HG02642 (cell line): ENCODE measurements at regions not wholly inside any gene's neighbourhood (a gene's known extent, or its start where the extent isn't known, plus 50 kb on each side); places are given as distances from the start of the nearest gene placed in this dataset.

Source experiments
- ATAC-seq: cut with Tn5 transposase; IDR thresholded peaks from one replicate; pipeline ENCODE4 v1.9.1; 2021; ENCODE audit warnings: mild to moderate bottlenecking; ENCODE audit not compliant: unreplicated experiment, poor library complexity

- ATAC-seq: no peak
Observed at GRCh38 chr7:124692425-124692824, 73.2 kb downstream of the GPR37 start.

GRCh38 chr7:124690840-124691239 is 74.8 kb downstream of the GPR37 start:
- ATAC-seq: no peak

GRCh38 chr7:124689931-124690330 is 75.7 kb downstream of the GPR37 start:
- ATAC-seq: no peak

GRCh38 chr7:124689523-124689922 is 76.1 kb downstream of the GPR37 start:
- ATAC-seq: no peak

GRCh38 chr7:124688991-124689390 is 76.6 kb downstream of the GPR37 start:
- ATAC-seq: no peak

- ATAC-seq: no peak
Observed at GRCh38 chr7:124686543-124687171, 78.9 kb downstream of the GPR37 start.

GRCh38 chr7:124681946-124682345 is 83.6 kb downstream of the GPR37 start:
- ATAC-seq: no peak

- ATAC-seq: no peak
Observed at GRCh38 chr7:124680304-124680703, 85.3 kb downstream of the GPR37 start.

GRCh38 chr7:124679586-124680225 is 85.9 kb downstream of the GPR37 start:
- no peak for ATAC-seq

GRCh38 chr7:124679146-124679545 is 86.4 kb downstream of the GPR37 start:
- ATAC-seq: no peak

- ATAC-seq: no peak
Observed at GRCh38 chr7:124674451-124674850, 91.1 kb downstream of the GPR37 start.

- no peak for ATAC-seq
Observed at GRCh38 chr7:124672011-124672410, 93.6 kb downstream of the GPR37 start.

GRCh38 chr7:124667312-124668153 is 98.1 kb downstream of the GPR37 start:
- no peak for ATAC-seq

- no peak for ATAC-seq
Observed at GRCh38 chr7:124662937-124663336, 102.7 kb downstream of the GPR37 start.

- ATAC-seq: no peak
Observed at GRCh38 chr7:124662372-124662771, 103.2 kb downstream of the GPR37 start.

- ATAC-seq: no peak
Observed at GRCh38 chr7:124655990-124656389, 109.6 kb downstream of the GPR37 start.

GRCh38 chr7:124652237-124652636 is 113.4 kb downstream of the GPR37 start:
- ATAC-seq: no peak

GRCh38 chr7:124651136-124651535 is 114.5 kb downstream of the GPR37 start:
- ATAC-seq: no peak

- no peak for ATAC-seq
Observed at GRCh38 chr7:124649397-124650014, 116.1 kb downstream of the GPR37 start.

GRCh38 chr7:124647630-124648306 is 117.8 kb downstream of the GPR37 start:
- no peak for ATAC-seq
